HEK293T (cell line): ENCODE measurements at regions not wholly inside any gene's neighbourhood (a gene's known extent, or its start where the extent isn't known, plus 50 kb on each side); places are given as distances from the start of the nearest gene placed in this dataset.

Experiments used
- CTCF ChIA-PET: fragments of 350-600 bp; formaldehyde crosslinking; extraction: SDS; loops from one replicate; lab custom pipeline; 2021; ENCODE audit warnings: antibody characterized with exemption, inconsistent platforms; lab: Yijun Ruan, JAX
- POLR2A ChIA-PET: fragments of 350-600 bp; formaldehyde crosslinking; extraction: SDS; loops from one replicate; lab custom pipeline; 2020; ENCODE audit warnings: antibody characterized with exemption, inconsistent platforms; lab: Yijun Ruan, JAX
- DNase-seq: peaks from one replicate; pipeline ENCODE4 v3.0.0; 2012; ENCODE audit warnings: mixed read lengths; ENCODE audit errors: extremely low spot score
- ARNT ChIP-seq: fragments of 450-650 bp; IDR thresholded peaks from 2 replicates; pipeline ENCODE4 v1.6.1; 2017; ENCODE audit warnings: mild to moderate bottlenecking
- BHLHE40 ChIP-seq: fragments of 450-650 bp; IDR thresholded peaks from 2 replicates; pipeline ENCODE4 v1.6.1; 2016; ENCODE audit warnings: mild to moderate bottlenecking, moderate library complexity, borderline replicate concordance
- CTBP1 ChIP-seq: fragments of 450-650 bp; IDR thresholded peaks from 2 replicates; pipeline ENCODE4 v1.6.1; 2016; ENCODE audit warnings: borderline replicate concordance
- ELF4 ChIP-seq: fragments of 450-650 bp; IDR thresholded peaks from 2 replicates; pipeline ENCODE4 v1.6.1; 2017; ENCODE audit warnings: antibody characterized with exemption
- FOXA1 ChIP-seq: fragments of 450-650 bp; IDR thresholded peaks from 2 replicates; pipeline ENCODE4 v1.6.1; 2016; ENCODE audit warnings: mild to moderate bottlenecking
- FOXK2 ChIP-seq: fragments of 450-650 bp; IDR thresholded peaks from 2 replicates; pipeline ENCODE4 v1.6.1; 2016; ENCODE audit warnings: mild to moderate bottlenecking
- FOXM1 ChIP-seq: fragments of 450-650 bp; IDR thresholded peaks from 2 replicates; pipeline ENCODE4 v1.6.1; 2017; ENCODE audit warnings: mild to moderate bottlenecking, borderline replicate concordance
- HDGF ChIP-seq: fragments of 450-650 bp; IDR thresholded peaks from 2 replicates; pipeline ENCODE4 v1.6.1; 2017; ENCODE audit warnings: antibody characterized with exemption, borderline replicate concordance
- L3MBTL2 ChIP-seq: fragments of 450-650 bp; conservative IDR thresholded peaks from 2 replicates; pipeline ENCODE4 v1.6.1; 2016; ENCODE audit warnings: mild to moderate bottlenecking
- LEF1 ChIP-seq: fragments of 450-650 bp; IDR thresholded peaks from 2 replicates; pipeline ENCODE4 v1.6.1; 2017; ENCODE audit warnings: mild to moderate bottlenecking, borderline replicate concordance
- NFRKB ChIP-seq: fragments of 450-650 bp; IDR thresholded peaks from 2 replicates; pipeline ENCODE4 v1.6.1; 2016; ENCODE audit warnings: mild to moderate bottlenecking, moderate library complexity
- SP1 ChIP-seq: fragments of 450-650 bp; IDR thresholded peaks from 2 replicates; pipeline ENCODE4 v1.6.1; 2017
- SUZ12 ChIP-seq: fragments of 450-650 bp; IDR thresholded peaks from 2 replicates; pipeline ENCODE4 v1.6.1; 2016; ENCODE audit warnings: mild to moderate bottlenecking
- TARDBP ChIP-seq: fragments of 450-650 bp; IDR thresholded peaks from 2 replicates; pipeline ENCODE4 v1.6.1; 2016
- ZNF384 ChIP-seq: fragments of 450-650 bp; IDR thresholded peaks from 2 replicates; pipeline ENCODE4 v1.6.1; 2016
- TF ChIP-seq, protein P1 (sequence below): fragments of 450-650 bp; IDR thresholded peaks from 2 replicates; pipeline ENCODE4 v1.6.1; 2016

DNA sequence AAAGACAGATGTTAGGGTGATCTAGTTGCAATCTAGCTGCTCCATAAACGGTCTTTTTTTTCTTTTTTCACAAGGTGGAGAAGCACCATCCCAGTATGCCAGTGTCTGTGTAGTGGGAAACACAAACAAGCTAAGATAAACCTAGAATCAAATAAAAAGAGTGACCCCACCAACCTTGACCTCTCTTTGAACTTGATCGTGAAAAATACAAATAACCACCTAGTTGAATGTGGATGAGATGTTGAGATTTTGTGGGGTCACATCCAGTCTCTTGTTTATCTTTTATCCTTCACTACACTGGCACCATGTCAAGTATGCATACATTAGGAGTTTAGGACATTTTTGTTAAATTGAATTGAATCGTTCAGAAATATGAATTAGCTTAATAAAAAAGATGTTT, 194.6 kb upstream of the EYA4 start:
- TF ChIP-seq NFRKB = no peak
- TF ChIP-seq SUZ12 = no peak
- TF ChIP-seq HDGF = no peak
- TF ChIP-seq SP1 = no peak
- no peak for TF ChIP-seq FOXK2
- no peak for TF ChIP-seq BHLHE40
- no peak for TF ChIP-seq CTBP1
- TF ChIP-seq ELF4 = no peak
- TF ChIP-seq ARNT = no peak
- TF ChIP-seq, protein P1, sequence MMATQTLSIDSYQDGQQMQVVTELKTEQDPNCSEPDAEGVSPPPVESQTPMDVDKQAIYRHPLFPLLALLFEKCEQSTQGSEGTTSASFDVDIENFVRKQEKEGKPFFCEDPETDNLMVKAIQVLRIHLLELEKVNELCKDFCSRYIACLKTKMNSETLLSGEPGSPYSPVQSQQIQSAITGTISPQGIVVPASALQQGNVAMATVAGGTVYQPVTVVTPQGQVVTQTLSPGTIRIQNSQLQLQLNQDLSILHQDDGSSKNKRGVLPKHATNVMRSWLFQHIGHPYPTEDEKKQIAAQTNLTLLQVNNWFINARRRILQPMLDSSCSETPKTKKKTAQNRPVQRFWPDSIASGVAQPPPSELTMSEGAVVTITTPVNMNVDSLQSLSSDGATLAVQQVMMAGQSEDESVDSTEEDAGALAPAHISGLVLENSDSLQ = no peak
- TF ChIP-seq LEF1 = no peak
- no peak for TF ChIP-seq FOXA1
- no peak for TF ChIP-seq ZNF384
- no peak for TF ChIP-seq TARDBP
- TF ChIP-seq L3MBTL2 = no peak
- no peak for TF ChIP-seq FOXM1
- ChIA-PET CTCF (interaction anchor here (0.6 to 1.7 kb wide), 4 partner anchors 10 to 701 kb away, joined by 3 to 6 read pairs (median 3); no protein-coding TSS in a partner anchor), POLR2A (no interaction called here)
- DNase-seq = no peak

DNA sequence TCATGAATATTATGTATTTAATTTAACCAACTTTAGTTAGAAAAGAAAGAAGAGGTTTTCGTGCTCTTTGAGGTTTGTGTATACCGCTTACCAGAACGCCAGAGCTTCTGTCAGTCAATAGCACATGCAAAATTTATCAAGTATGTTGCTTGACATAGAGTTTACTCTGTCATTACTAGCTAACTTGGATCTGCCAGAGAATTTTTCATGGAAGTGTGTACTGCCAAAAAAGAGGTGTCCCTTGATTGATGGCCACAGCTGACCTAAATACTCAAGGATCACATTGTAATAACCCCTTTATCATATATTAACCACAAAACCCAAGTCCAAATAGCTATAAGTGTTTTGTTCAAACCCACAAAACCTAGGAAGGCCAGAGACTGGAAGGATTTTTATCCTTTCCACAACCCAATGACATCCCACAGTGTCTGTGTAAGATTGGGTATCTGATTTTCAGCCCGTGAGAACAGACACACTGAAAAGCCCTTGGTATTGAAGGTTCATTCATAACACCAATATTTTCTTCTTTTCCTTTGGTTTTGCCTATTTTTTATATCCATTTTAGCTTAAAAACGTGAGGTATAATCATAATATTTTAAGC, 194.0 kb upstream of the EYA4 start:
- ChIA-PET POLR2A (interaction anchor here (1.1 kb wide), 1 partner anchor 83 kb away, joined by 3 read pairs; no protein-coding TSS in a partner anchor), CTCF (interaction anchor here (0.6 to 1.7 kb wide), 4 partner anchors 10 to 702 kb away, joined by 3 to 6 read pairs (median 3); no protein-coding TSS in a partner anchor)
- TF ChIP-seq ZNF384 (no peak), BHLHE40 (no peak), ELF4 (no peak), SUZ12 (no peak), SP1 (no peak), FOXA1 (no peak), ARNT (no peak), FOXK2 (no peak), L3MBTL2 (no peak), HDGF (no peak)
- DNase-seq = no peak

DNA sequence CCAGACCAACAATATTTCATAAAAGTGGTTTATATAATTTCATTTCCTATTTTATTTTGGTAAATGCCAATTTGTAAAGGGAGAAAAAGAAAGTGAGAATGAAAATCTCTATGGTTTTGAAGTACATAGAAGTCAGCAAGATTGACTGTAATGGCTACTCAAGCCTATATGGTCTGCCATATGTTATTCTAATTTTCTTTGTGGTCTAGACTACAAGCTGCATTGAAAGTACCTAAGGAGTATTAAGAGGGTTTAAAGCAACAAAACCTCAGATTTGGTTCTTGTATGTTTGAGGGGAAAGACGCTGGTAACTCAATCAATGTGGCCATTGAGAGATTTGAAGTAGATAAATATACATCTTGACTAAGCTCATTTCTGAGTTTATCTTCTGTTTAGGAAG, 193.5 kb upstream of the EYA4 start:
- TF ChIP-seq FOXM1 (no peak), FOXK2 (no peak), HDGF (no peak), NFRKB (no peak), SP1 (no peak), CTBP1 (no peak)
- CTCF ChIA-PET = interaction anchor here (1.7 kb wide), 1 partner anchor 85 kb away, joined by 6 read pairs; no protein-coding TSS in a partner anchor
- POLR2A ChIA-PET = interaction anchor here (1.1 kb wide), 1 partner anchor 82 kb away, joined by 3 read pairs; no protein-coding TSS in a partner anchor
- no peak for DNase-seq

DNA sequence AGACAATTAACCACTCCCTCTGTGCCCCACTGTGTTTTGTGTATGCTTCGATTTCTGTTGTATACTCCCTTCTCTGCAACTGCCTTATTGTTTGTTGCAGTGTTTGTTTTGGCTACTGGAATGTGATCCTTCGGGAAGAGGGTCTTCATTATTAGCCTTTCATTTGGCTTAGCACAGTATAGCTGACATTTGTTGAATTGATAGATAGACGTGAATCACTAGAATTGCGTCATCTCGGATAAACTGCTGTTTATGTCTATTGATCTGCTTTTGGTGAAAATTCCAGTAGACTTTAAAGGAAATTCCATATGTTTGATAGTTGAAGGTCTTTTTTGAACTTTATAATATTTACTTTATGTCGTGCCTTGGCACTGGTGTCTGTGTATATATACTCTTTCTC, 189.9 kb upstream of the EYA4 start:
- TF ChIP-seq, protein P1 = no peak
- TF ChIP-seq LEF1 (no peak), NFRKB (no peak), SP1 (no peak), ARNT (no peak), TARDBP (no peak)
- ChIA-PET POLR2A (no interaction called here), CTCF (interaction anchor here (1.0 kb wide), 1 partner anchor 17 kb away, joined by 3 read pairs; no protein-coding TSS in a partner anchor)
- DNase-seq = no peak

DNA sequence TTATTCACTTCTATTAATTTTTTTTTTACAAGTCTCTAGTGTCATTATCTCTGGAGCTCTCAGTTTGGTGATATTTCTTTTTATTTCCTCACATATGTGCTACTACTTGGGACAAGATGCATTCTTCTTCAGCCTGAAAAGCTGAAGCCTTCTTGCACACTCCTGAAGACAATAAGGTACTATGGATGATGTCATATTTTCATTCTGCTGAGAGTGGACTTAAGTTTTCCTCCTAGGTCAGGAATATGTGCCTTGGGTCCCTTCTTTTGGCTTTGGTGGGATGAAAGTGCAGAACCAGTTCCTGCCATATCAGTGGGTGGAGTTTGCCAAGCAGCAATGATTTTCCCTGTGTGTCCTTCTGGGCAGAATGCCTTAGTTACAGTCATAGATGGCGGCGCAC, 188.7 kb upstream of the EYA4 start:
- POLR2A ChIA-PET = no interaction called here
- CTCF ChIA-PET = interaction anchor here (0.6 to 1.0 kb wide), 3 partner anchors 11 to 47 kb away, joined by 3 to 5 read pairs (median 3); no protein-coding TSS in a partner anchor

DNA sequence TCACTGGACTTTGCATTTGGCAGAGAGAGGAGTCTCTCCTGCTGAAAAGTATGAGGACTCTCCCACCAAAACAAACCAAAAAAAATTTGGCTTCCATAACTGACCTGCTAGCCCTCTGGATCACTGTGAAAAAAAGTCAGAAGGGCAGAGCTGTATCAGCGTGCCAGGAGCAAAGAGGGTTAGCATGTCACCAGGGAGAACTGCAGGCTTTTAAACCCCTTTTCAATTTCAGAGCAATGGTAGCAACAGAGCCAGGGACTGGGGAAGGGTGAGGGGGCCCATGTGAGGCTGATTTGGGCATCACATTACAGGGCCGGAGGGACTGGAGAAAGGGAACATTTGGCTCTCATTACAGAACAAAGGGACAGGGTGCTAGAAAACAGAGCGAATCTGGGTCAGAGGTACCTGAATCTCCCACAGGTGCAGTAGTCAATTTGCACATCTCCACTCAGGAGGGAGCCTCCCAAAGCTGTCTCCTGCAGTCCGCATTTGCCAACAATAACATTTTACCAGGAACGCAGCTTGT, 185.7 kb upstream of the EYA4 start:
- DNase-seq = no peak
- ChIA-PET CTCF (no interaction called here), POLR2A (no interaction called here)
- no peak for TF ChIP-seq SUZ12
- TF ChIP-seq HDGF = no peak
- TF ChIP-seq LEF1 = no peak
- TF ChIP-seq, protein P1 = no peak
- no peak for TF ChIP-seq BHLHE40
- TF ChIP-seq TARDBP = no peak
- no peak for TF ChIP-seq NFRKB
- no peak for TF ChIP-seq ZNF384
- TF ChIP-seq ARNT = no peak

More for the DNA sequence above, 188.7 kb upstream of the EYA4 start:
- TF ChIP-seq FOXK2 = no peak
- no peak for TF ChIP-seq SP1
- no peak for TF ChIP-seq TARDBP
- TF ChIP-seq FOXM1 = no peak
- TF ChIP-seq, protein P1 = no peak
- TF ChIP-seq ZNF384 = no peak
- TF ChIP-seq ELF4 = no peak
- no peak for TF ChIP-seq ARNT
- no peak for TF ChIP-seq FOXA1
- no peak for TF ChIP-seq NFRKB
- no peak for DNase-seq
